H9 (cell line): ENCODE measurements at regions not wholly inside any gene's neighbourhood (a gene's known extent, or its start where the extent isn't known, plus 50 kb on each side); places are given as distances from the start of the nearest gene placed in this dataset.

Source experiments
- DNase-seq: peaks from one replicate; pipeline ENCODE4 v3.0.0-alpha.2; 2017
- H2AFZ ChIP-seq: one replicate; pipeline ENCODE4 v1.6.1; 2013; ENCODE audit warnings: mild to moderate bottlenecking, low read length, control low read depth, moderate library complexity
- H2AK5ac ChIP-seq: 2 replicates; pipeline ENCODE4 v1.6.1; 2013; ENCODE audit warnings: low read length, control low read depth, mixed read lengths; ENCODE audit not compliant: insufficient read length
- H2BK120ac ChIP-seq: one replicate; pipeline ENCODE4 v1.6.1; 2013; ENCODE audit warnings: low read depth, mild to moderate bottlenecking, low read length, control low read depth, inconsistent platforms; ENCODE audit not compliant: poor library complexity, severe bottlenecking
- H2BK12ac ChIP-seq: 2 replicates; pipeline ENCODE4 v1.6.1; 2013; ENCODE audit warnings: low read length, control low read depth, mixed read lengths, low read depth; ENCODE audit not compliant: insufficient read length
- H2BK15ac ChIP-seq: 2 replicates; pipeline ENCODE4 v1.6.1; 2013; ENCODE audit warnings: low read depth, low read length, control low read depth
- H2BK20ac ChIP-seq: one replicate; pipeline ENCODE4 v1.6.1; 2013; ENCODE audit warnings: low read depth, mild to moderate bottlenecking, low read length, control low read depth, inconsistent platforms; ENCODE audit not compliant: poor library complexity, severe bottlenecking
- H2BK5ac ChIP-seq: 2 replicates; pipeline ENCODE4 v1.6.1; 2013; ENCODE audit warnings: low read length, control low read depth, mixed read lengths; ENCODE audit not compliant: insufficient read length
- H3K14ac ChIP-seq: 2 replicates; pipeline ENCODE4 v1.6.1; 2013; ENCODE audit warnings: low read length, control low read depth; ENCODE audit not compliant: insufficient read depth
- H3K18ac ChIP-seq: 2 replicates; pipeline ENCODE4 v1.6.1; 2013; ENCODE audit warnings: low read depth, mild to moderate bottlenecking, mixed read lengths, low read length, control low read depth; ENCODE audit not compliant: insufficient read length
- H3K23ac ChIP-seq: 2 replicates; pipeline ENCODE4 v1.6.1; 2013; ENCODE audit warnings: low read length, control low read depth, mixed read lengths, low read depth; ENCODE audit not compliant: insufficient read length
- H3K23me2 ChIP-seq: 2 replicates; pipeline ENCODE4 v1.6.1; 2013; ENCODE audit warnings: low read depth, mild to moderate bottlenecking, mixed read lengths, low read length, control low read depth; ENCODE audit not compliant: insufficient read length, poor library complexity, severe bottlenecking
- H3K27ac ChIP-seq: 2 replicates; pipeline ENCODE4 v1.5.1; 2013; ENCODE audit warnings: low read length, control low read depth, mixed read lengths, low read depth; ENCODE audit not compliant: insufficient read length
- H3K27me3 ChIP-seq: 2 replicates; pipeline ENCODE4 v1.6.1; 2013; ENCODE audit warnings: low read length, control low read depth, inconsistent platforms; ENCODE audit not compliant: insufficient read depth
- H3K4ac ChIP-seq: 2 replicates; pipeline ENCODE4 v1.6.1; 2013; ENCODE audit warnings: low read depth, mild to moderate bottlenecking, control low read depth, inconsistent platforms, low read length, moderate library complexity
- H3K4me1 ChIP-seq: 2 replicates; pipeline ENCODE4 v1.6.1; 2013; ENCODE audit warnings: low read length, control low read depth, inconsistent platforms; ENCODE audit not compliant: insufficient read depth
- H3K4me2 ChIP-seq: 2 replicates; pipeline ENCODE4 v1.6.1; 2013; ENCODE audit warnings: low read length, control low read depth, mixed read lengths; ENCODE audit not compliant: insufficient read length, insufficient read depth
- H3K56ac ChIP-seq: 2 replicates; pipeline ENCODE4 v1.6.1; 2013; ENCODE audit warnings: low read depth, mild to moderate bottlenecking, mixed read lengths, low read length, control low read depth; ENCODE audit not compliant: insufficient read length
- H3K79me1 ChIP-seq: 2 replicates; pipeline ENCODE4 v1.6.1; 2013; ENCODE audit warnings: low read depth, mild to moderate bottlenecking, moderate library complexity, low read length, control low read depth, inconsistent platforms; ENCODE audit not compliant: insufficient read depth, poor library complexity, severe bottlenecking
- H3K79me2 ChIP-seq: 2 replicates; pipeline ENCODE4 v1.6.1; 2013; ENCODE audit warnings: low read length, control low read depth, inconsistent platforms; ENCODE audit not compliant: insufficient read depth
- H3K9ac ChIP-seq: 2 replicates; pipeline ENCODE4 v1.6.1; 2013; ENCODE audit warnings: low read length, control low read depth, mixed read lengths; ENCODE audit not compliant: insufficient read length; ENCODE audit errors: extremely low read depth
- H3K9me3 ChIP-seq: one replicate; pipeline ENCODE4 v1.6.1; 2013; ENCODE audit warnings: low read depth, low read length, inconsistent platforms; ENCODE audit not compliant: control insufficient read depth
- H3T11ph ChIP-seq: one replicate; pipeline ENCODE4 v1.6.1; 2013; ENCODE audit warnings: mild to moderate bottlenecking, low read length, control low read depth, inconsistent platforms
- H4K20me1 ChIP-seq: one replicate; pipeline ENCODE4 v1.6.1; 2013; ENCODE audit not compliant: control insufficient read depth, insufficient read length, insufficient read depth
- H4K5ac ChIP-seq: 2 replicates; pipeline ENCODE4 v1.6.1; 2013; ENCODE audit warnings: low read depth, mild to moderate bottlenecking, mixed read lengths, low read length, control low read depth; ENCODE audit not compliant: insufficient read length
- H4K8ac ChIP-seq: replicated peaks from 2 replicates; pipeline ENCODE4 v1.6.1; 2013; ENCODE audit warnings: low read length, control low read depth, mixed read lengths, low read depth; ENCODE audit not compliant: insufficient read length
- H4K91ac ChIP-seq: 2 replicates; pipeline ENCODE4 v1.6.1; 2013; ENCODE audit warnings: low read depth, mild to moderate bottlenecking, moderate library complexity, mixed read lengths, low read length, control low read depth; ENCODE audit not compliant: insufficient read length
- H3K27ac Mint-ChIP-seq, 3 experiments: 2 replicates in 2 of 3; 3 replicates in 1 of 3; pipeline ENCODE4 v1.8.0; 2020 to 2021; ENCODE audit warnings: mixed read lengths in 3 of 3, mild to moderate bottlenecking in 1 of 3, moderate library complexity in 1 of 3
- H3K27me3 Mint-ChIP-seq: 2 replicates; pipeline ENCODE4 v1.8.0; 2021; ENCODE audit warnings: low read depth, mild to moderate bottlenecking, moderate library complexity, mixed read lengths
- H3K36me3 Mint-ChIP-seq, 3 experiments: 2 replicates in 2 of 3; 3 replicates in 1 of 3; pipeline ENCODE4 v1.8.0; 2020 to 2021; ENCODE audit warnings: low read depth in 3 of 3, mixed read lengths in 3 of 3; ENCODE audit not compliant: insufficient read depth in 1 of 3
- H3K4me1 Mint-ChIP-seq, 2 experiments: 2 replicates each; pipeline ENCODE4 v1.8.0; 2020; ENCODE audit warnings: mixed read lengths in 2 of 2
- H3K4me3 Mint-ChIP-seq, 2 experiments: 2 replicates in 1 of 2; 3 replicates in 1 of 2; pipeline ENCODE4 v1.8.0; 2020 to 2021; ENCODE audit warnings: mild to moderate bottlenecking in 2 of 2, mixed read lengths in 2 of 2, moderate library complexity in 1 of 2
- H3K9me3 Mint-ChIP-seq, 2 experiments: 2 replicates in 1 of 2; 3 replicates in 1 of 2; pipeline ENCODE4 v1.8.0; 2020; ENCODE audit warnings: mild to moderate bottlenecking in 2 of 2, mixed read lengths in 2 of 2, moderate library complexity in 1 of 2
- CTCF ChIP-seq: fragments of 200-600 bp; sonication (generic); conservative IDR thresholded peaks from 3 replicates; pipeline ENCODE4 v1.8.0; 2021; ENCODE audit warnings: antibody characterized with exemption, mild to moderate bottlenecking
- WGBS: extraction: QIAGEN DNeasy Blood & Tissue Kit; methylation state at CpG from one replicate; pipeline ENCODE4 v1.1.7; 2013; ENCODE audit warnings: missing lambda C conversion rate, low lambda C conversion rate, mixed read lengths; ENCODE audit not compliant: insufficient read length; ENCODE audit errors: extremely low coverage; 5-methylcytosine and 5-hydroxymethylcytosine counted together

- no peak overlapping the region for H2BK15ac ChIP-seq
- H3K9ac ChIP-seq = no peak overlapping the region
- no peak overlapping the region for H3K4me3 Mint-ChIP-seq
- H2BK12ac ChIP-seq = no peak overlapping the region
- H2BK120ac ChIP-seq = no peak overlapping the region
- no peak overlapping the region for H4K91ac ChIP-seq
- no peak overlapping the region for H3K56ac ChIP-seq
- H3K4ac ChIP-seq = no peak overlapping the region
- H4K8ac ChIP-seq = no peak overlapping the region
- no peak overlapping the region for H2AFZ ChIP-seq
- no peak overlapping the region for H2BK5ac ChIP-seq
- no peak for TF ChIP-seq CTCF
- H3K27me3 ChIP-seq = no peaks in the 10 kb centered on the region; the same call in 1 of the 2 replicates
- H3K4me1 ChIP-seq = peaks cover 4% of the 10 kb centered on the region; the same call in 1 of the 2 replicates
- H3K79me1 ChIP-seq = no peaks in the 10 kb centered on the region
- H3K4me2 ChIP-seq = no peak overlapping the region
- H3K4me1 Mint-ChIP-seq = peaks cover 7 to 10% of the 10 kb centered on the region in 2 experiments
- no peak overlapping the region for H3K14ac ChIP-seq
- H3K27me3 Mint-ChIP-seq = no peaks in the 10 kb centered on the region
- no peak overlapping the region for H2BK20ac ChIP-seq
- H2AK5ac ChIP-seq = no peak overlapping the region
- no peak overlapping the region for H3K18ac ChIP-seq
- WGBS = no CpG with 5 or more reads among the region's 5 CpGs
- no peaks in the 10 kb centered on the region for H3K36me3 Mint-ChIP-seq
- no peak overlapping the region for H4K5ac ChIP-seq
- H3K23ac ChIP-seq = no peak overlapping the region
- no peak overlapping the region for H3K27ac ChIP-seq
- H3K23me2 ChIP-seq = no peaks in the 10 kb centered on the region
- H3K9me3 Mint-ChIP-seq = no peaks in the 10 kb centered on the region
- no peak for DNase-seq
- H4K20me1 ChIP-seq = no peaks in the 10 kb centered on the region
- no peaks in the 10 kb centered on the region for H3K79me2 ChIP-seq
- H3K9me3 ChIP-seq = no peaks in the 10 kb centered on the region
- H3K27ac Mint-ChIP-seq = no peak overlapping the region
- no peak overlapping the region for H3T11ph ChIP-seq
These were observed 196.6 kb upstream of the SLC35G4 start for GRCh38 chr18:11412811-11413210.
